ENCODE measurements at regions not wholly inside any gene's neighbourhood (a gene's known extent, or its start where the extent isn't known, plus 50 kb on each side); places are given as distances from the start of the nearest gene placed in this dataset.

DNA sequence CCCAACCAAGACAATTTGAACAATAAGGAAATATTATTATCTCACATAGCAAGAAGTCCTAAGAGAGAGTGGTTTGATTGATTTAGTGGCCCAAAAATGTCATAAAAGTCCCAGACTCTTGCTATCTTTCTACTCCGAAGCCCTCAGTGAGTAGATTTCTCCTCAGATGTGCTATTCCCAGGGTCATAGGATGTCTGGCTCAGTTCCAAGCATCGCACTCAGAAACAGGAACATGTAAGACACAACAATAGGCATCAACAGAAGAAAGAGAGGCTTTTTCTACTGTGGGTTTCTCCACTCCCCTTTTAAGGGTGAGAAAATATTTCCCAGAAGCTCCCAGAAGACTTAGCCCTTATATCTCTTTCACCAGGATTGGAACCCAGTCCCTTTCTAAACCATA lies 188.1 kb upstream of the CDKN3 start:
- DNase-seq (ENCODE audit: low read depth), result no peak
- Histone ChIP-seq H3K4me3 (ENCODE audit: low read depth, low read length) (no peak overlapping the region), H3K27me3 (ENCODE audit: control insufficient read depth, insufficient read depth, low read length) (no peaks in the 10 kb centered on the region), H3K36me3 (ENCODE audit: control insufficient read depth, insufficient read depth, low read length) (no peaks in the 10 kb centered on the region)
- TF ChIP-seq, protein P1, sequence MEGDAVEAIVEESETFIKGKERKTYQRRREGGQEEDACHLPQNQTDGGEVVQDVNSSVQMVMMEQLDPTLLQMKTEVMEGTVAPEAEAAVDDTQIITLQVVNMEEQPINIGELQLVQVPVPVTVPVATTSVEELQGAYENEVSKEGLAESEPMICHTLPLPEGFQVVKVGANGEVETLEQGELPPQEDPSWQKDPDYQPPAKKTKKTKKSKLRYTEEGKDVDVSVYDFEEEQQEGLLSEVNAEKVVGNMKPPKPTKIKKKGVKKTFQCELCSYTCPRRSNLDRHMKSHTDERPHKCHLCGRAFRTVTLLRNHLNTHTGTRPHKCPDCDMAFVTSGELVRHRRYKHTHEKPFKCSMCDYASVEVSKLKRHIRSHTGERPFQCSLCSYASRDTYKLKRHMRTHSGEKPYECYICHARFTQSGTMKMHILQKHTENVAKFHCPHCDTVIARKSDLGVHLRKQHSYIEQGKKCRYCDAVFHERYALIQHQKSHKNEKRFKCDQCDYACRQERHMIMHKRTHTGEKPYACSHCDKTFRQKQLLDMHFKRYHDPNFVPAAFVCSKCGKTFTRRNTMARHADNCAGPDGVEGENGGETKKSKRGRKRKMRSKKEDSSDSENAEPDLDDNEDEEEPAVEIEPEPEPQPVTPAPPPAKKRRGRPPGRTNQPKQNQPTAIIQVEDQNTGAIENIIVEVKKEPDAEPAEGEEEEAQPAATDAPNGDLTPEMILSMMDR (IDR thresholded peaks at IDR 0.05; ENCODE audit: insufficient read depth, low read length, poor library complexity, severe bottlenecking), result no peak

DNA sequence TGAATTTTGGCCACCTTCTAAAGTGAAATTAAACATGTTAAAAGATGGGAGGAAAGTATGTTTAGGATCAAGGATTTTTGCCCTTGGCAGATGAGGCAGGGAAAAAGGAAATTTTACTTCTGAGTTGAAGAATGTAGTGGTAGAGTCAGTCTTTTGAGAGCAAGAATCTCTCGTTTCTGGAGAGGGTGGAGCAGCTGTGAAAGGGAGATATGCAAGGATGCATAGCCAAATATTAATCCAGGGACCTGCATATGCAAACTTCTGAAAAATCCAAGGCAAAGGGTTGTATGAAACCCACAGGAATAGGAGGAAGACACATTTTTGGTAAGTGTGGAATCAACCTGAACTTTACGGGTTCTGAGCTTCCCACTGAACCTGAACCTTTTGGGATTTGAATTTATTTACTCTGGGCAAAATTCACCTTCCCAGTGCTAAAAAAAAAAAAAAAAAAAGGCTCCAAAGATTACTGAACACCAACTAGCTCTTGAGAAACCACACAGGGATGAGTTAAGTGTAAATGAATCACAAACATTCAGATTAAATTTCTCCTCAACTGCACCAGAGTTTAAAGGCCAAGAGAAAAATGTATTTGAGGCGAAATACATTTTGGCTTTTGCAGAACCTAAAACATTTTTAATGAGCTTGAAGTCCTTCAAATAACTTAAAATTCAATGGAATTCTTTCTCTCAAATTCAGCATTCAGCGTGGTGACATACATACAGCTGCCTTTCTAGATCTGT lies 187.1 kb upstream of the CDKN3 start:
- no peaks in the 10 kb centered on the region for H3K36me3 ChIP-seq (ENCODE audit: control insufficient read depth, insufficient read depth, low read length)
- no peak overlapping the region for H3K4me3 ChIP-seq (ENCODE audit: low read depth, low read length)
- no peak for DNase-seq (ENCODE audit: low read depth)
- TF ChIP-seq, protein P1 (IDR thresholded peaks at IDR 0.05; ENCODE audit: insufficient read depth, low read length, poor library complexity, severe bottlenecking), result no peak
- no peaks in the 10 kb centered on the region for H3K27me3 ChIP-seq (ENCODE audit: control insufficient read depth, insufficient read depth, low read length)

DNA sequence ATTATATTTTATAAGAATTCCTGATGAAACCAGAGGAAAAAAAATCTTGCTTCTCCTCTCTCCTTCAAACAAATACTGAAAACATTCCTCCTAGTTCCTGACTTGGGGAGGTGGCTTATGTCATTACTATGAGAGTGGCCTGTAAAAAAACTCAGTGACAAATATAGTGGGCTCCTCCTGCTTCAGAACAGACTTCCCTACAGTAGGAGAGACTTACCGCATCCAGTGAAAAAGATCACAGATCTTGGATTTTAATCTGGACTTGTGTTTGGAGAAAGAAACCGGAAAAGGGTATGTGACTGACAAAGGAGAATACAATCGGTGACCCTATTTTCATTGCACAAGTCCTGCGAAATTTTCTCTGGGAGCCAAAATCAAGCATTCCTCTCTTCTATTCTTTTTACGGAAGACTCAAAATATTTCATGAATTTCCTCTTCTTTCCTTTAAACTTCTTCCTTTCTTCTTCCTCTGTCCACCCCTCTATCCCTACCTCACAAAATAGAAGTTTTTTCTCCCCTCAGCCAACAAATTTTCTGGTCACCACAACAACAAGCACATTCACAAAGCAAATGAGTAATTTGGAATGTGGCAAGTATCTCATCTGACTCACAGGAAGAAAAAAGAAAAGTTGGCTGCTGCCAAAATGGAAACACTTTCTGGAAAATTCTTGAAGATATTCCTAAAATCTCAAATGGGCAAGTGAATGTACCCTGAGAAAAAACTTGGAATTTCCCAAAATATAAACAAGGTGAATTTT lies 185.1 kb upstream of the CDKN3 start:
- TF ChIP-seq, protein P1 (IDR thresholded peaks at IDR 0.05; ENCODE audit: insufficient read depth, low read length, poor library complexity, severe bottlenecking), result no peak
- Histone ChIP-seq H3K4me3 (ENCODE audit: low read depth, low read length) (no peak overlapping the region), H3K36me3 (ENCODE audit: control insufficient read depth, insufficient read depth, low read length) (no peaks in the 10 kb centered on the region), H3K27me3 (ENCODE audit: control insufficient read depth, insufficient read depth, low read length) (no peaks in the 10 kb centered on the region)
- DNase-seq (ENCODE audit: low read depth), result peak; percentile 63

DNA sequence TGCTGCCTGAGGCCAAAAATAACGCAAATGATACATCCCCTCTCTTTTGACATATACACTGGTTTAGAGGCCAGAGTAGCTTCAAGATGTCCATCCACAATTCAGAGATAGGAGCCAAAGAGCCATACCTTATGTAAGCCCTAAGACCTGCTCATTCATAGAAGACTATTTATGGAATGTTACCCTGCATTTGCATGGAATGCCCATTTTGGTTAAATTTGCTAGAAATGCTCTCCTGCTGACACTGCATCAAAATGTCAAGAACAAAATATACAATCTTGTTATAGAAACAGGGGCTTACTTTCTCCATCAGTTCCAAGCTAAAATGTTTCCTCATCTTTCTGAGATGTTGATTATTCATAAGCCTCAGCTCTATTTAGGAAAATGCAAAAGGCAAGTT lies 183.3 kb upstream of the CDKN3 start:
- no peaks in the 10 kb centered on the region for H3K27me3 ChIP-seq (ENCODE audit: control insufficient read depth, insufficient read depth, low read length)
- no peaks in the 10 kb centered on the region for H3K36me3 ChIP-seq (ENCODE audit: control insufficient read depth, insufficient read depth, low read length)
- no peak overlapping the region for H3K4me3 ChIP-seq (ENCODE audit: low read depth, low read length)
- DNase-seq (ENCODE audit: low read depth), result no peak
- TF ChIP-seq, protein P1 (IDR thresholded peaks at IDR 0.05; ENCODE audit: insufficient read depth, low read length, poor library complexity, severe bottlenecking), result no peak

DNA sequence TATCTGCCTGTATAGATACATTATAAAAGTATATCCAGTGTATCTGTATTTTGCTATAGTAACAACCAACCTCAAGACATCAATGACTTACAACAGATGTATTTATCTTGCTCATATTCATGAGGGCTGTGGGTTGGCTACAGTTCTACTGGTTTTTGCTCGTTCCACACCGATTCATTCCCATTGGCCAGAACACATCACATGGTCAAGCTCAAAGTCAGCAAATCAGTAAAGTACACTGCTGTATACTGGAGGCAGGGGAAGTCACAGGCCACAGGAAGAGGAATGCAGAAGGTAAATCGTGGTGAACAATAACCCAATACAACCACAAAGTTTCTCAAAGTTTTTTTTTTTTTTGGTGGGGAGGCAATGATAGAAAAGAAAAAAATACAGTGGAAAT lies 180.0 kb upstream of the CDKN3 start:
- Histone ChIP-seq H3K36me3 (ENCODE audit: control insufficient read depth, insufficient read depth, low read length) (no peaks in the 10 kb centered on the region), H3K27me3 (ENCODE audit: control insufficient read depth, insufficient read depth, low read length) (peaks cover 5% of the 10 kb centered on the region), H3K4me3 (ENCODE audit: low read depth, low read length) (no peak overlapping the region)
- no peak for DNase-seq (ENCODE audit: low read depth)
- TF ChIP-seq, protein P1 (IDR thresholded peaks at IDR 0.05; ENCODE audit: insufficient read depth, low read length, poor library complexity, severe bottlenecking), result no peak
